EL (cell line): ENCODE measurements at regions not wholly inside any gene's neighbourhood (a gene's known extent, or its start where the extent isn't known, plus 50 kb on each side); places are given as distances from the start of the nearest gene placed in this dataset.

Source experiments
- DNase-seq: peaks from one replicate; pipeline ENCODE4 v3.0.0-alpha.2; 2016

- DNase-seq = no peak
Observed at GRCh38 chr7:93636276-93636675, 61.8 kb upstream of the CALCR start.

- no peak for DNase-seq
Observed at GRCh38 chr7:93632371-93632770, 57.8 kb upstream of the CALCR start.

- DNase-seq = no peak
Observed at GRCh38 chr7:93629291-93629801, 54.8 kb upstream of the CALCR start.

- no peak for DNase-seq
Observed at GRCh38 chr7:93626869-93627268, 52.3 kb upstream of the CALCR start.
